SK-N-SH (cell line): ENCODE measurements at regions not wholly inside any gene's neighbourhood (a gene's known extent, or its start where the extent isn't known, plus 50 kb on each side); places are given as distances from the start of the nearest gene placed in this dataset.

ENCODE experiments used
- CTCF ChIA-PET: fragments of 300-600, 350-600 bp; formaldehyde crosslinking; extraction: SDS; loops from one replicate; lab custom pipeline; 2021; lab: Yijun Ruan, JAX
- POLR2A ChIA-PET: fragments of 350-600 bp; sonication (Branson Sonifier 250); formaldehyde crosslinking; extraction: SDS; loops from one replicate; lab custom pipeline; 2020; ENCODE audit warnings: antibody characterized with exemption, inconsistent platforms; lab: Yijun Ruan, JAX
- DNase-seq: peaks from one replicate; pipeline ENCODE4 v3.0.0; 2012
- H2AFZ ChIP-seq: fragments of 200-600 bp; sonication (generic); 2 replicates; pipeline ENCODE4 v1.8.1; 2016; ENCODE audit warnings: antibody characterized with exemption, mild to moderate bottlenecking, low read depth
- H3F3A ChIP-seq: fragments of 200-600 bp; sonication (generic); replicated peaks from 2 replicates; pipeline ENCODE3; 2016; ENCODE audit warnings: antibody characterized with exemption, mild to moderate bottlenecking; ENCODE audit not compliant: insufficient read depth
- H3K27ac ChIP-seq, 2 experiments: fragments of 200-500 bp in 1 of 2; fragments of 200-600 bp in 1 of 2; sonication (Bioruptor generic) in 1 of 2; sonication (generic), shearing (Covaris generic) in 1 of 2; 2 replicates each; pipeline versions ENCODE4 v1.5.1 to v1.6.1; 2014 to 2016; ENCODE audit warnings: low read depth in 2 of 2, inconsistent platforms in 1 of 2, low read length in 1 of 2, mild to moderate bottlenecking in 1 of 2, mixed read lengths in 1 of 2
- H3K27me3 ChIP-seq: fragments of 200-600 bp; sonication (generic), shearing (Covaris generic); 2 replicates; pipeline ENCODE4 v1.6.1; 2016; ENCODE audit warnings: mixed run types; ENCODE audit not compliant: insufficient read depth
- H3K36me3 ChIP-seq, 2 experiments: fragments of 200-500 bp in 1 of 2; fragments of 200-600 bp in 1 of 2; sonication (Bioruptor generic) in 1 of 2; sonication (generic) in 1 of 2; replicated peaks in 1 of 2; 2 replicates each; pipeline versions ENCODE3 to v1.5.1; 2014 to 2016; ENCODE audit warnings: low read length in 1 of 2, mild to moderate bottlenecking in 1 of 2; ENCODE audit not compliant: insufficient read depth in 2 of 2, control insufficient read depth in 1 of 2
- H3K4me1 ChIP-seq, 2 experiments: fragments of 200-500 bp in 1 of 2; fragments of 200-600 bp in 1 of 2; sonication (Bioruptor generic) in 1 of 2; sonication (generic), shearing (Covaris generic) in 1 of 2; 2 replicates each; pipeline versions ENCODE4 v1.5.1 to v1.6.1; 2014 to 2016; ENCODE audit warnings: low read depth in 1 of 2, low read length in 1 of 2, mixed run types in 1 of 2; ENCODE audit not compliant: insufficient read depth in 2 of 2, control insufficient read depth in 1 of 2
- H3K4me2 ChIP-seq: fragments of 200-600 bp; sonication (generic), shearing (Covaris generic); 2 replicates; pipeline ENCODE4 v1.6.1; 2017; ENCODE audit warnings: mixed run types
- H3K4me3 ChIP-seq, 2 experiments: fragments of 200-500 bp in 1 of 2; fragments of 200-600 bp in 1 of 2; sonication (Bioruptor generic) in 1 of 2; sonication (generic), shearing (Covaris generic) in 1 of 2; 2 replicates each; pipeline versions ENCODE4 v1.5.1 to v1.8.1; 2014 to 2016; ENCODE audit warnings: low read depth in 2 of 2, inconsistent platforms in 1 of 2, low read length in 1 of 2, mild to moderate bottlenecking in 1 of 2, mixed read lengths in 1 of 2, moderate library complexity in 1 of 2
- H3K79me2 ChIP-seq: fragments of 200-600 bp; sonication (generic); 2 replicates; pipeline ENCODE4 v1.8.1; 2017; ENCODE audit warnings: mild to moderate bottlenecking; ENCODE audit not compliant: insufficient read depth
- H3K9ac ChIP-seq: fragments of 200-600 bp; sonication (generic); 2 replicates; pipeline ENCODE4 v1.6.1; 2017; ENCODE audit warnings: mixed run types
- H3K9me2 ChIP-seq: fragments of 200-600 bp; sonication (generic); 2 replicates; pipeline ENCODE4 v1.6.1; 2017; ENCODE audit warnings: mixed run types
- H3K9me3 ChIP-seq: fragments of 200-600 bp; sonication (generic); 2 replicates; pipeline ENCODE4 v1.6.1; 2017; ENCODE audit warnings: mixed run types, mild to moderate bottlenecking, moderate library complexity
- H4K20me1 ChIP-seq: fragments of 200-600 bp; sonication (generic); 2 replicates; pipeline ENCODE4 v1.6.1; 2017; ENCODE audit warnings: mild to moderate bottlenecking, mixed run types; ENCODE audit not compliant: insufficient read depth
- CHD2 ChIP-seq: fragments of 150-350 bp; IDR thresholded peaks from 2 replicates; pipeline ENCODE4 v1.6.1; 2018; ENCODE audit warnings: low read length; ENCODE audit not compliant: partially characterized antibody
- ELF1 ChIP-seq: IDR thresholded peaks from 2 replicates; pipeline ENCODE4 v1.4.0; 2012
- FOSL2 ChIP-seq: IDR thresholded peaks from 2 replicates; pipeline ENCODE4 v1.4.0; 2012; ENCODE audit warnings: low read depth, mild to moderate bottlenecking, moderate library complexity, borderline replicate concordance
- FOXJ3 ChIP-seq: sonication (generic); formaldehyde crosslinking; IDR thresholded peaks from 2 replicates; pipeline ENCODE4 v1.5.1; 2020; ENCODE audit warnings: mild to moderate bottlenecking, missing genetic modification reagents
- FOXM1 ChIP-seq: IDR thresholded peaks from 2 replicates; pipeline ENCODE4 v1.4.0; 2012; ENCODE audit warnings: low read depth, mild to moderate bottlenecking
- JUND ChIP-seq: IDR thresholded peaks from 2 replicates; pipeline ENCODE4 v1.4.0; 2012
- NFIC ChIP-seq: IDR thresholded peaks from 2 replicates; pipeline ENCODE4 v1.4.0; 2012; ENCODE audit warnings: borderline replicate concordance
- NRF1 ChIP-seq: IDR thresholded peaks from 2 replicates; pipeline ENCODE4 v1.6.1; 2012; ENCODE audit warnings: low read depth, mild to moderate bottlenecking, low read length
- RAD21 ChIP-seq: IDR thresholded peaks from 2 replicates; pipeline ENCODE4 v1.6.1; 2012; ENCODE audit warnings: mild to moderate bottlenecking, low read length
- RFX5 ChIP-seq: IDR thresholded peaks from 2 replicates; pipeline ENCODE4 v1.6.1; 2012; ENCODE audit warnings: mild to moderate bottlenecking, improper control_type of control experiment, low read length
- SIN3A ChIP-seq: IDR thresholded peaks from 2 replicates; pipeline ENCODE4 v1.6.1; 2012; ENCODE audit warnings: low read depth, mild to moderate bottlenecking, low read length, moderate library complexity, borderline replicate concordance
- SMC3 ChIP-seq: IDR thresholded peaks from 2 replicates; pipeline ENCODE4 v1.6.1; 2012; ENCODE audit warnings: low read depth, low read length, improper control_type of control experiment
- TAF1 ChIP-seq: IDR thresholded peaks from 2 replicates; pipeline ENCODE4 v1.6.1; 2012; ENCODE audit warnings: low read depth, mild to moderate bottlenecking, low read length, moderate library complexity, borderline replicate concordance
- YY1 ChIP-seq: IDR thresholded peaks from 2 replicates; pipeline ENCODE4 v1.4.0; 2012; ENCODE audit warnings: low read depth, mild to moderate bottlenecking
- TF ChIP-seq, protein P1 (sequence below): IDR thresholded peaks from 2 replicates; pipeline ENCODE4 v1.4.0; 2012; ENCODE audit warnings: low read depth, borderline replicate concordance
- TF ChIP-seq, protein P2 (sequence below): fragments of 150-350 bp; IDR thresholded peaks from 2 replicates; pipeline ENCODE4 v1.6.1; 2017; ENCODE audit warnings: antibody characterized with exemption, low read length, low read depth, borderline replicate concordance
- TF ChIP-seq, protein P3 (sequence below): fragments of 150-350 bp; IDR thresholded peaks from 2 replicates; pipeline ENCODE4 v1.6.1; 2016; ENCODE audit warnings: mild to moderate bottlenecking, low read depth, low read length
- TF ChIP-seq, protein P4 (sequence below): IDR thresholded peaks from 2 replicates; pipeline ENCODE4 v1.4.0; 2012; ENCODE audit warnings: low read depth, borderline replicate concordance
- TF ChIP-seq, protein P5 (sequence below): IDR thresholded peaks from 2 replicates; pipeline ENCODE4; 2012

DNA sequence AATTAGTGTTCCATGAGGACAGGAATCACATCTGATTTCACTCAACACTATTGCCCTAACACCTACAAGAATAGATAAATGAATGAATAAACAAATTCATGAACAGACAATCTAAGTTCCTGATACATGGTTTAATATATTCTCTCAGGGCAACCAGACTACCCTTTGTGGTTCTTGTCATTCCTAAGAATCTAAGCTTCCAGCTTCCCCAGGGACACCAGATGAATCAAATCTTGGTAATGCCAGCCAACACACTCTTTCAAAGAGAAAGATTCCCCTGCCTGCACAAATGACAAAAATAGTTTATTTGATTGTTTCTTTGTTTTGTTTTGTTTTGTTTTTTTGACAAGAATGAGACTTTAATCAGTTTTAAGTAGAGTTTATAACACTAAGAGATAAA is 237.5 kb upstream of the CHAC2 start:
- TF ChIP-seq SIN3A: no peak
- TF ChIP-seq, protein P1, sequence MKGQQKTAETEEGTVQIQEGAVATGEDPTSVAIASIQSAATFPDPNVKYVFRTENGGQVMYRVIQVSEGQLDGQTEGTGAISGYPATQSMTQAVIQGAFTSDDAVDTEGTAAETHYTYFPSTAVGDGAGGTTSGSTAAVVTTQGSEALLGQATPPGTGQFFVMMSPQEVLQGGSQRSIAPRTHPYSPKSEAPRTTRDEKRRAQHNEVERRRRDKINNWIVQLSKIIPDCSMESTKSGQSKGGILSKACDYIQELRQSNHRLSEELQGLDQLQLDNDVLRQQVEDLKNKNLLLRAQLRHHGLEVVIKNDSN: no peak
- TF ChIP-seq CHD2: no peak
- TF ChIP-seq, protein P2, sequence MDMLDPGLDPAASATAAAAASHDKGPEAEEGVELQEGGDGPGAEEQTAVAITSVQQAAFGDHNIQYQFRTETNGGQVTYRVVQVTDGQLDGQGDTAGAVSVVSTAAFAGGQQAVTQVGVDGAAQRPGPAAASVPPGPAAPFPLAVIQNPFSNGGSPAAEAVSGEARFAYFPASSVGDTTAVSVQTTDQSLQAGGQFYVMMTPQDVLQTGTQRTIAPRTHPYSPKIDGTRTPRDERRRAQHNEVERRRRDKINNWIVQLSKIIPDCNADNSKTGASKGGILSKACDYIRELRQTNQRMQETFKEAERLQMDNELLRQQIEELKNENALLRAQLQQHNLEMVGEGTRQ: no peak
- TF ChIP-seq RAD21: no peak
- TF ChIP-seq FOXM1: no peak
- TF ChIP-seq YY1: no peak
- no peak for TF ChIP-seq NRF1
- no peak for TF ChIP-seq ELF1
- TF ChIP-seq TAF1: no peak
- TF ChIP-seq FOSL2: no peak
- TF ChIP-seq NFIC: no peak
- TF ChIP-seq FOXJ3 (CRISPR knock-in tag): no peak
- TF ChIP-seq, protein P3, sequence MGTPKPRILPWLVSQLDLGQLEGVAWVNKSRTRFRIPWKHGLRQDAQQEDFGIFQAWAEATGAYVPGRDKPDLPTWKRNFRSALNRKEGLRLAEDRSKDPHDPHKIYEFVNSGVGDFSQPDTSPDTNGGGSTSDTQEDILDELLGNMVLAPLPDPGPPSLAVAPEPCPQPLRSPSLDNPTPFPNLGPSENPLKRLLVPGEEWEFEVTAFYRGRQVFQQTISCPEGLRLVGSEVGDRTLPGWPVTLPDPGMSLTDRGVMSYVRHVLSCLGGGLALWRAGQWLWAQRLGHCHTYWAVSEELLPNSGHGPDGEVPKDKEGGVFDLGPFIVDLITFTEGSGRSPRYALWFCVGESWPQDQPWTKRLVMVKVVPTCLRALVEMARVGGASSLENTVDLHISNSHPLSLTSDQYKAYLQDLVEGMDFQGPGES: no peak
- TF ChIP-seq, protein P4, sequence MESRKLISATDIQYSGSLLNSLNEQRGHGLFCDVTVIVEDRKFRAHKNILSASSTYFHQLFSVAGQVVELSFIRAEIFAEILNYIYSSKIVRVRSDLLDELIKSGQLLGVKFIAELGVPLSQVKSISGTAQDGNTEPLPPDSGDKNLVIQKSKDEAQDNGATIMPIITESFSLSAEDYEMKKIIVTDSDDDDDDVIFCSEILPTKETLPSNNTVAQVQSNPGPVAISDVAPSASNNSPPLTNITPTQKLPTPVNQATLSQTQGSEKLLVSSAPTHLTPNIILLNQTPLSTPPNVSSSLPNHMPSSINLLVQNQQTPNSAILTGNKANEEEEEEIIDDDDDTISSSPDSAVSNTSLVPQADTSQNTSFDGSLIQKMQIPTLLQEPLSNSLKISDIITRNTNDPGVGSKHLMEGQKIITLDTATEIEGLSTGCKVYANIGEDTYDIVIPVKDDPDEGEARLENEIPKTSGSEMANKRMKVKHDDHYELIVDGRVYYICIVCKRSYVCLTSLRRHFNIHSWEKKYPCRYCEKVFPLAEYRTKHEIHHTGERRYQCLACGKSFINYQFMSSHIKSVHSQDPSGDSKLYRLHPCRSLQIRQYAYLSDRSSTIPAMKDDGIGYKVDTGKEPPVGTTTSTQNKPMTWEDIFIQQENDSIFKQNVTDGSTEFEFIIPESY: no peak
- TF ChIP-seq JUND: no peak
- TF ChIP-seq, protein P5, sequence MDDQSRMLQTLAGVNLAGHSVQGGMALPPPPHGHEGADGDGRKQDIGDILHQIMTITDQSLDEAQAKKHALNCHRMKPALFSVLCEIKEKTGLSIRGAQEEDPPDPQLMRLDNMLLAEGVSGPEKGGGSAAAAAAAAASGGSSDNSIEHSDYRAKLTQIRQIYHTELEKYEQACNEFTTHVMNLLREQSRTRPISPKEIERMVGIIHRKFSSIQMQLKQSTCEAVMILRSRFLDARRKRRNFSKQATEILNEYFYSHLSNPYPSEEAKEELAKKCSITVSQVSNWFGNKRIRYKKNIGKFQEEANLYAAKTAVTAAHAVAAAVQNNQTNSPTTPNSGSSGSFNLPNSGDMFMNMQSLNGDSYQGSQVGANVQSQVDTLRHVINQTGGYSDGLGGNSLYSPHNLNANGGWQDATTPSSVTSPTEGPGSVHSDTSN: no peak
- no peak for TF ChIP-seq SMC3
- no peak for TF ChIP-seq RFX5
- Histone ChIP-seq H4K20me1 (no peaks in the 10 kb centered on the region), H3K4me2 (no peak overlapping the region), H3K27me3 (no peaks in the 10 kb centered on the region), H3F3A (no peaks in the 10 kb centered on the region), H3K9ac (no peak overlapping the region), H3K4me1 (no peaks in the 10 kb centered on the region), H3K27ac (no peak overlapping the region), H3K79me2 (no peaks in the 10 kb centered on the region), H3K9me3 (no peaks in the 10 kb centered on the region), H3K9me2 (no peaks in the 10 kb centered on the region), H3K36me3 (no peaks in the 10 kb centered on the region), H2AFZ (no peak overlapping the region), H3K4me3 (no peak overlapping the region)
- ChIA-PET CTCF (no interaction called here), POLR2A (no interaction called here)
- no peak for DNase-seq
